Femur (tissue), 1 donor: ENCODE measurements at regions not wholly inside any gene's neighbourhood (a gene's known extent, or its start where the extent isn't known, plus 50 kb on each side); places are given as distances from the start of the nearest gene placed in this dataset.
"Not testable (repeated sequence)": the region's sequence is repeated elsewhere in the genome, so short reads cannot be mapped to it uniquely, and the experiment has no call there.

Source experiments
- DNase-seq: peaks from one replicate; pipeline ENCODE4 v3.0.0-alpha.2; 2017

GRCh38 chr5:130549884-130550561, 615.0 kb downstream of the HINT1 start:
- DNase-seq: no peak

GRCh38 chr5:130546211-130546610, 618.8 kb downstream of the HINT1 start:
- DNase-seq: no peak

- no peak for DNase-seq
These were observed 619.8 kb downstream of the HINT1 start for GRCh38 chr5:130545291-130545690.

- DNase-seq: no peak
These were observed 623.3 kb downstream of the HINT1 start for GRCh38 chr5:130541617-130542221.

GRCh38 chr5:130536691-130537090, 628.4 kb downstream of the HINT1 start:
- no peak for DNase-seq

GRCh38 chr5:130532786-130533185, 628.5 kb downstream of the CHSY3 start:
- DNase-seq: no peak

- no peak for DNase-seq
These were observed 625.5 kb downstream of the CHSY3 start for GRCh38 chr5:130529511-130530485.

- no peak for DNase-seq
These were observed 624.8 kb downstream of the CHSY3 start for GRCh38 chr5:130529111-130529510.

GRCh38 chr5:130528474-130528873, 624.2 kb downstream of the CHSY3 start:
- no peak for DNase-seq

GRCh38 chr5:130526708-130527107, 622.4 kb downstream of the CHSY3 start:
- DNase-seq: no peak

- DNase-seq: no peak
These were observed 615.9 kb downstream of the CHSY3 start for GRCh38 chr5:130520211-130520610.

- DNase-seq: no peak
These were observed 610.9 kb downstream of the CHSY3 start for GRCh38 chr5:130514984-130515690.

GRCh38 chr5:130502702-130503101, 598.4 kb downstream of the CHSY3 start:
- no peak for DNase-seq

GRCh38 chr5:130501151-130501865, 597.0 kb downstream of the CHSY3 start:
- DNase-seq: no peak

GRCh38 chr5:130500495-130500894, 596.2 kb downstream of the CHSY3 start:
- not testable (repeated sequence) for DNase-seq

GRCh38 chr5:130496215-130496614, 592.0 kb downstream of the CHSY3 start:
- no peak for DNase-seq

GRCh38 chr5:130488252-130488651, 584.0 kb downstream of the CHSY3 start:
- no peak for DNase-seq

GRCh38 chr5:130479045-130479804, 575.0 kb downstream of the CHSY3 start:
- DNase-seq: no peak

- DNase-seq: no peak
These were observed 572.1 kb downstream of the CHSY3 start for GRCh38 chr5:130476325-130476724.

- no peak for DNase-seq
These were observed 558.3 kb downstream of the CHSY3 start for GRCh38 chr5:130462516-130462915.

GRCh38 chr5:130455175-130455574, 550.9 kb downstream of the CHSY3 start:
- no peak for DNase-seq
